WTC11 (cell line): ENCODE measurements at regions not wholly inside any gene's neighbourhood (a gene's known extent, or its start where the extent isn't known, plus 50 kb on each side); places are given as distances from the start of the nearest gene placed in this dataset.

Experiments used
- ATAC-seq: fragments of 200-7000 bp; cut with Tn5 transposase; 2 replicates; pipeline ENCODE4 v1.10.0; 2021; ENCODE audit warnings: mild to moderate bottlenecking, moderate library complexity
- CTCF ChIA-PET: fragments of 300-600 bp; sonication (Branson Sonifier 250); formaldehyde crosslinking; loops from one replicate; lab custom pipeline; 2021; ENCODE audit warnings: antibody characterized with exemption; lab: Charles Lee
- POLR2A ChIA-PET: fragments of 350-600 bp; sonication (Branson Sonifier 250); formaldehyde crosslinking; loops from one replicate; lab custom pipeline; 2021; ENCODE audit warnings: antibody characterized with exemption; lab: Charles Lee
- DNase-seq: peaks from one replicate; pipeline ENCODE4 v3.0.0; 2021; ENCODE audit warnings: low spot score
- H3K27ac Mint-ChIP-seq: 2 replicates; pipeline ENCODE4 v1.8.0; 2021; ENCODE audit warnings: mixed read lengths
- H3K27me3 Mint-ChIP-seq: 2 replicates; pipeline ENCODE4 v1.8.0; 2021; ENCODE audit warnings: low read depth, mild to moderate bottlenecking, moderate library complexity, mixed read lengths
- H3K36me3 Mint-ChIP-seq: 2 replicates; pipeline ENCODE4 v1.8.0; 2021; ENCODE audit warnings: mixed read lengths
- H3K4me1 Mint-ChIP-seq: 2 replicates; pipeline ENCODE4 v1.8.0; 2022; ENCODE audit warnings: mixed read lengths
- H3K4me3 Mint-ChIP-seq: 2 replicates; pipeline ENCODE4 v1.8.0; 2021; ENCODE audit warnings: mild to moderate bottlenecking, moderate library complexity, mixed read lengths
- H3K9me3 Mint-ChIP-seq: 2 replicates; pipeline ENCODE4 v1.8.0; 2021; ENCODE audit warnings: mixed read lengths
- AFF4 ChIP-seq: sonication (generic); formaldehyde crosslinking; IDR thresholded peaks from 2 replicates; pipeline ENCODE4 v1.8.1; 2023; ENCODE audit warnings: mild to moderate bottlenecking, missing genetic modification reagents, borderline replicate concordance
- ATF1 ChIP-seq: sonication (generic); formaldehyde crosslinking; IDR thresholded peaks from 2 replicates; pipeline ENCODE4 v1.8.1; 2023; ENCODE audit warnings: mild to moderate bottlenecking, moderate library complexity, missing genetic modification reagents
- ATF6 ChIP-seq: sonication (generic); formaldehyde crosslinking; IDR thresholded peaks from 2 replicates; pipeline ENCODE4 v1.8.1; 2023; ENCODE audit warnings: mild to moderate bottlenecking, missing genetic modification reagents
- E2F1 ChIP-seq: sonication (generic); formaldehyde crosslinking; IDR thresholded peaks from 2 replicates; pipeline ENCODE4 v1.8.0; 2022; ENCODE audit warnings: mild to moderate bottlenecking, missing genetic modification reagents
- EMX1 ChIP-seq: fragments of 250-450 bp; sonication (Bioruptor Pico); IDR thresholded peaks from 2 replicates; pipeline ENCODE4 v1.8.0; 2021; ENCODE audit warnings: mild to moderate bottlenecking
- ETV6 ChIP-seq: sonication (generic); formaldehyde crosslinking; IDR thresholded peaks from 2 replicates; pipeline ENCODE4 v1.8.1; 2022; ENCODE audit warnings: mild to moderate bottlenecking, missing genetic modification reagents
- FOXP1 ChIP-seq: sonication (generic); formaldehyde crosslinking; IDR thresholded peaks from 2 replicates; pipeline ENCODE4 v1.8.0; 2022; ENCODE audit warnings: missing genetic modification reagents, mild to moderate bottlenecking, moderate library complexity, borderline replicate concordance
- GABPB1 ChIP-seq: sonication (generic); formaldehyde crosslinking; IDR thresholded peaks from 2 replicates; pipeline ENCODE4 v1.8.1; 2023; ENCODE audit warnings: mild to moderate bottlenecking, missing genetic modification reagents
- IRF2 ChIP-seq: sonication (generic); formaldehyde crosslinking; IDR thresholded peaks from 2 replicates; pipeline ENCODE4 v1.8.0; 2022; ENCODE audit warnings: low read depth, missing genetic modification reagents, borderline replicate concordance
- MXD4 ChIP-seq: fragments of 250-450 bp; sonication (Bioruptor Pico); IDR thresholded peaks from 2 replicates; pipeline ENCODE4 v1.8.0; 2021; ENCODE audit warnings: mild to moderate bottlenecking, moderate library complexity, borderline replicate concordance
- NFE2L1 ChIP-seq: sonication (generic); formaldehyde crosslinking; IDR thresholded peaks from 2 replicates; pipeline ENCODE4 v1.8.1; 2023; ENCODE audit warnings: missing genetic modification reagents
- PREB ChIP-seq: sonication (generic); formaldehyde crosslinking; IDR thresholded peaks from 2 replicates; pipeline ENCODE4 v1.8.1; 2022; ENCODE audit warnings: mild to moderate bottlenecking, missing genetic modification reagents, moderate library complexity, borderline replicate concordance
- PRRX2 ChIP-seq: fragments of 250-450 bp; sonication (Bioruptor Pico); IDR thresholded peaks from 2 replicates; pipeline ENCODE4 v1.8.0; 2021; ENCODE audit warnings: mild to moderate bottlenecking
- USF2 ChIP-seq: sonication (generic); formaldehyde crosslinking; IDR thresholded peaks from 2 replicates; pipeline ENCODE4 v1.8.1; 2023; ENCODE audit warnings: mild to moderate bottlenecking, missing genetic modification reagents, moderate library complexity
- ZMAT4 ChIP-seq: fragments of 250-450 bp; sonication (Bioruptor Pico); IDR thresholded peaks from 2 replicates; pipeline ENCODE4 v1.9.0; 2021; ENCODE audit warnings: mild to moderate bottlenecking
- ZNF263 ChIP-seq: sonication (generic); formaldehyde crosslinking; IDR thresholded peaks from 2 replicates; pipeline ENCODE4 v1.8.1; 2022; ENCODE audit warnings: low read depth, mild to moderate bottlenecking, moderate library complexity, missing genetic modification reagents
- ZNF671 ChIP-seq: fragments of 250-450 bp; sonication (Bioruptor Pico); IDR thresholded peaks from 2 replicates; pipeline ENCODE4 v1.8.0; 2021; ENCODE audit warnings: mild to moderate bottlenecking

- TF ChIP-seq PREB (CRISPR knock-in tag) (no peak), ATF1 (no peak), MXD4 (no peak), AFF4 (no peak), ETV6 (no peak), USF2 (no peak), ATF6 (no peak)
These were observed 142.0 kb upstream of the TOPAZ1 start (continued) for GRCh38 chr3:44099566-44100297.

- H3K27me3 Mint-ChIP-seq, result no peaks in the 10 kb centered on the region; the same call in none of the 2 replicates
- CTCF ChIA-PET, result interaction anchor here (0.8 to 2.6 kb wide), 2 partner anchors 14 to 23 kb away, joined by 4 to 8 read pairs; no protein-coding TSS in a partner anchor
These were observed 141.4 kb upstream of the TOPAZ1 start for GRCh38 chr3:44100298-44100695.

GRCh38 chr3:44104043-44104442 is 137.6 kb upstream of the TOPAZ1 start:
- POLR2A ChIA-PET, result no interaction called here
- no peak for ATAC-seq
- Mint-ChIP-seq H3K9me3 (no peaks in the 10 kb centered on the region), H3K4me3 (no peak overlapping the region), H3K4me1 (peaks cover 25% of the 10 kb centered on the region), H3K36me3 (no peaks in the 10 kb centered on the region), H3K27ac (no peak overlapping the region), H3K27me3 (no peaks in the 10 kb centered on the region; the same call in none of the 2 replicates)
- CTCF ChIA-PET, result no interaction called here
- DNase-seq, result no peak
- no peak for TF ChIP-seq IRF2 (CRISPR knock-in tag)
- no peak for TF ChIP-seq ZNF263
- no peak for TF ChIP-seq PREB (CRISPR knock-in tag)
- no peak for TF ChIP-seq FOXP1 (CRISPR knock-in tag)
- no peak for TF ChIP-seq E2F1 (CRISPR knock-in tag)
- TF ChIP-seq NFE2L1, result no peak
- no peak for TF ChIP-seq EMX1 (CRISPR knock-in tag)
- no peak for TF ChIP-seq ZNF671 (CRISPR knock-in tag)
- no peak for TF ChIP-seq GABPB1
- TF ChIP-seq PRRX2 (CRISPR knock-in tag), result no peak

More at GRCh38 chr3:44100298-44100695, 141.4 kb upstream of the TOPAZ1 start:
- DNase-seq, result no peak
- POLR2A ChIA-PET, result interaction anchor here (0.6 to 1.2 kb wide), 3 partner anchors 79 to 258 kb away, joined by 3 to 5 read pairs (median 4); no protein-coding TSS in a partner anchor
- H3K36me3 Mint-ChIP-seq, result no peaks in the 10 kb centered on the region
- no peak overlapping the region for H3K27ac Mint-ChIP-seq
- no peak for TF ChIP-seq ZMAT4
- TF ChIP-seq, all 79 proteins: peak for 0
- peaks cover 22% of the 10 kb centered on the region for H3K4me1 Mint-ChIP-seq
- H3K9me3 Mint-ChIP-seq, result peaks cover 7% of the 10 kb centered on the region
- H3K4me3 Mint-ChIP-seq, result no peak overlapping the region
- no peak for ATAC-seq
